ENCODE measurements at regions not wholly inside any gene's neighbourhood (a gene's known extent, or its start where the extent isn't known, plus 50 kb on each side); places are given as distances from the start of the nearest gene placed in this dataset.
"Not testable (repeated sequence)": the region's sequence is repeated elsewhere in the genome, so short reads cannot be mapped to it uniquely, and the experiment has no call there.

DNA sequence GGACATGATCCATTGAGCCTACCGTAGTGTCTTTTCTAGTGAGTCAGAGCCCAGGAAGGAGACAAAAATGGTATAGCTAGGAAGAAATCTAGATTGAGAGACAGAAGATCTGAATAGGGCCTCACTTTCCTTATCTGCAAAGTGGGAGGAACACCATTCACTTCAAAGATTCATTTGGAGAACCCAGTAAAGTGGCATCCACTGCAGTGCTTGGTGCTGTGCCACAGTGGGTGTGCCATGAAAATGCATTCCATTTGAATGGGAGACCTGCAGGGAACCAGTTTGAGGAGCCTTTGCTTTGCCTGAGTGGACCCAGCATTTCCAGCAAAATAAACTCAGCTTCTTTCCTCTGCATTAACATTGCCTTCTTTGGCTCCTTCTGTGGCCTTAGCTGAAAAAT, 470.5 kb upstream of the CADM1 start:
- no peak for DNase-seq (ENCODE audit: low read depth in 4 of 4, low spot score in 2 of 4)

DNA sequence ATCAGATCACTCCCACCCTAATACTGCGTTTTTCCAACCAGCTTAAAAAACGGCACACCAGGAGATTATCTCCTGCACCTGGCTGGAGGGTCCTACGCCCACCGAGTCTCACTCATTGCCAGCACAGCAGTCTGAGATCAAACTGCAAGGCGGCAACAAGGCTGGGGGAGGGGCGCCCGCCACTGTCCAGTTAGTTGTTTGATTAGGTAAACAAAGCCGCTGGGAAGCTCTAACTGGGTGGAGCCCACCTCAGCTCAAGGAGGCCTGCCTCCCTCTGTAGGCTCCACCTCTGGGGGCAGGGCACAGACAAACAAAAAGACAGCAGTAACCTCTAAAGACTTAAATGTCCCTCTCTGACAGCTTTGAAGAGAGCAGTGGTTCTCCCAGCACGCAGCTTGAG, 463.0 kb upstream of the CADM1 start:
- DNase-seq (ENCODE audit: low read depth in 4 of 4, low spot score in 2 of 4) = not testable (repeated sequence)

DNA sequence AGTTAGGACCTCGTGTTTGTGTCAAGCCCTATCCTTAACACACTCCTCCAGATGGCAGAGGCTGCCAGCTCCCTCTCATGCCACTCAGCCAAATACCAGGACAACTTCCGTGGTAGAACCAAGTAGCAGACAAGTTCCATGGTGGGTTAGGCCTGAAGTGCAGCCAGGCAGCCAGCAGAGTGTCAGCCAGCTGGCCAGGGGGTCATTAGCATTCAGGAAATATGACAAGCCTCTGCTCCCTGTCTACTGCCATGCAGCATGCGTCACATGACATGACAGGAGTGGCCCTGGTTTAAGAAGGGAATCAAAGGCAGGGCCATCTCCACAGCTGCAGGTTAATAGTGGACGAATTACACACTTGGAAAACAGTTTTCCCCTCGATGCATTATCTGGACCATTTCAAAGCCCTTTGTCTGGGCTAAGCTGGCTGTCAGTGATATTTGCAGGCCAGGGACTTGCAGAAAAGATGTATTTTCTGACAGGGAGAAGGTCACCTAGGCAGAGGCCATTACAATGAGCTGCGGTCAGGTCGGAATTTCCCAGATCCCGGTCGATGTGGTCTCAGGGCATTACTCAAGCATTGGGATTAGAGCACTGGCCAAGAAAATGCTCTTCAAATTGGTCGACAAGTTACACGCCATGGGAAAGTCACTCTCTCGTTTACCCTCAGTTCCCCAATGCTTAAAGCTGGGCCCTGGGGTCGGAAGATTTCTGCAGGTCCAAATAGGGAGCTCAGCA, 461.7 kb upstream of the CADM1 start:
- no peak for DNase-seq (ENCODE audit: low read depth in 4 of 4, low spot score in 2 of 4)

DNA sequence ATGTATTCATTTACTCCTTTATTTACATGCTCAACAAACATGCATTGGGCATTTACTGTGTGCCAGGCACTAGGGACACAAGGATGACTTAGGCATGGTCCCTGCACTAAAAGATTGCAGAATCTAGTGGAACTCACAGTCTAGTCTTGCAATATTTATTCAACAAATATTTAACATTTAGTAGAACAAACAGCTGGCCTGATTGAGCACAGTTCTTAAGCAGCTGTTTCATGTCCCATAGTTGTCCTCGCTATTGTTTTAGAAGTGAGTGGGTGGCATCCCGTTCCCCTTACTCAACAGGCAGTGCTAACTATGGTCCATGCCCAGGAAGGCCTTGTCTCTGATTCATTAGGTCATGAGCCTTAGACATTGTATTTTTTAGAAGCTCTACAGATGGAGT, 459.9 kb upstream of the CADM1 start:
- DNase-seq (ENCODE audit: low read depth in 4 of 4, low spot score in 2 of 4) = no peak

DNA sequence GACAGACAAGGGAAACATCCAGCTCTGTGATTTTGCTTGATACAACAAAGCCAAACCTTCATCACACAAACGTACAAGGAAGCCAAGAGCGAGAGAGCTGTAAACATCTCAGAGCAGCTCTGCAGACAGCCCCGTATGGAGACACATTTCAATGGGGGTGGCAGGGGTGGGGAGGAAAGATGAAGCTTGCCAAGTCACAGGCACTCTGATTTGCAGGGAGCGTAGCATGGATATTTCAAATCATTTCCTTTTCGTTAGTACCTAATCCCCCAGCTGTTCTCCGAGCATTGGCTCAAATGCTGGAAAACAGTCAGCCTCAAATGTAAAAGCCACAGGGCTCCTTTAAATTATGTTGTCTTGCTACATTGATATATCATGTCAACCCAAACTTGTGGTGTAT, 458.9 kb upstream of the CADM1 start:
- no peak for DNase-seq (ENCODE audit: low read depth in 4 of 4, low spot score in 2 of 4)

DNA sequence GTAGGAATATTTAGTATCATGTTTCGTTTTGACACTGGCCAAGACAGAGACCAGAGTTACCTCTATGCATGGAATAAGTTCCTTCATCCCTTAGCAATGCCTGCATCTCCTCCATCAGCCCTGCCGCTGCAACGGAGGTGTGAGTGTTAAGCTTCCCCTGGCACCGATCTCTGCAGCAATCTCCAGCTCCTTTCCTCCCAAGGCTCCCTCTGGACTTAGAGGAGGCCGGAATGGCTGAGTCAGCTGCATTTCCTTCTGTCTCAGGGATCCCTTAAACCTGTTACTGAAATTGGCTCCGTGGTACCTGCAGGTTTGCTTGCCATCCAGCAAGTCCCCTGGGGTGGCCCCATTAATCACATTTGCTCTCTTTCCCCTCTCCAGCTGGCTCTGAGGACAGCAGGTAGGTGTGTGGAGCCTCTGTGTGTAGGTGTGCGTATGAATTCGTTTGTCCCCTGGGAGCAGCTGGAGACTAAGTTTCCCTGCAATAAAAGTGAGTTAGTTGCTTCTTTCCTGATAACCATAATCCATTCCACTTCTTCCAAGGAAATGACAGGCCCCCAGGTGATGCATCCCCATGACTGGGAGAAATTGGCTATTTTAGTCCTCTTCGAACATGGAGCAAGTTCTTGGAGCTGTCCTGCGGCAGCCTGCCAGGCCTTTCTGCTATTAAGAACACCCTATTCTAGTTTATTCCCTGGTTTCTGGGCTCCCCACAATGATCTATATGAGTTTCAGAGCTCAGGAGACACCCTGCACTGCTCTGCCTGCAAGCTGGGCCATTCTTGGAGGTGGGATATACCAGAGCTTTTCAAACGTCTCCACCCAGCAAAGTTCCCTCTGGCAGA, 457.2 kb upstream of the CADM1 start:
- DNase-seq (ENCODE audit: low read depth in 4 of 4, low spot score in 2 of 4) = no peak

DNA sequence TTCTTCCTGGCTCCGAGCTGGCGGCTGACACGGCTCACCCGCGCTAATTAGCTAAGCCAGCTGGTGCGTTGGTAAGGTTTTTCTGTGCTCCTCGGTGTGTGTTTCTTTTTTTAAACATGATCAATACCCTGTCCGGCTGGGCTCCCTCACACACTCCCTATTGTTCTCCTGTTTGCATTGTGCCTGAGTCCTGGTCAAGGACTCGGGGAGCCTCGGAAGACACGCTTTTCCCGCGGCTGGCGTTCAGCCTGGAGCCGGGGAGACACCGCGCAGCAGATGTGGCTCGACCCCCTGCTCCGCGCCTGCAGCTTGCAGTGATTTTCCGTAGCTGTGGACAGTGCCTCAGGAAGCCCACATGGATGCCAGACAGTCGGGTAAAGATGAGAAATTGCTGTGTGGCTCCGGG, 454.9 kb upstream of the CADM1 start:
- DNase-seq (ENCODE audit: low read depth in 4 of 4, low spot score in 2 of 4) = no peak

DNA sequence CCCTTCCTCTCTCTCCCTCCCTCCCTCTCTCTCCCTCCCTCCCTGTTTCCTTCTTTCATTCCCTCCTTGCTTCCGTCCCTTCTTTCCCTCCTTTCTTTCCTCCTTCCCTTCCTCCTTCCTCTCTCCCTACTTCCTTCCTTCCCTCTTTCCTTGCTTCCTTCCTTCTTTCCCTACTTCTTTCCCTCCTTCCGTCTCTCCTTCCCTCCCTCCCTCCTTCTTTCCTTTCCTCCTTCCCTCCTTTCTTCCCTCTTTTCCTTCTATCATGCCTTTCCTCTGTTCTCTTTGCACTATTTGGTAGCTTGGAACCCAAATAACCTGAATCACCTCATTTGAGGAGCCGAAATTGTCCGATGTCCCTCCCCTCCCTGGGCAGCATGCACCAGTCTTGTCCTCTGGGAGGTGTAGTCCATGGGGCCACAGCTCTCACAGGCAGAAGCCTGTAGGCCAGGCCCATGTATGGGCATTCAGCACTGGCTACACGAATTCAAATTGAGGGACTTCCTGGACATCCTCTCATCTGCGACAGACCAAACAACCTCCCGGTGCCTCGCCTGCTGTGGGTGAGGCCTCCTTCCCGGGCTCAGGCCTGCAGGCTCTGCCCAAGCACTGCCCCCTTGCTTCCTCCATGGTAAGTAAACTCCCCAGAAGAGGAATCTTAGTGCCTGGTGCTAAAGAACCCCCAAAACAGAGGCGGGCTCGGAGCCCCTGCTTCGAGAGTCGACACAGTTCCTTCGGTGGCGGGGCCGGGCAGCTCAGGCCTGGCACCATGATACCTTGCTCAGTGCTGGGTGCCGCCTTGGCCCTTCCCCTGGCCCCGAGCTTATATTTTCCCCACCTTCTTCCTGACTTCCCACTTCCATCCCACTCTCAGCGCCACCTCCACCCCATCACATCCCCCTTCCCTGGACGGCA, 454.1 kb upstream of the CADM1 start:
- no peak for DNase-seq (ENCODE audit: low read depth in 4 of 4, low spot score in 2 of 4)

DNA sequence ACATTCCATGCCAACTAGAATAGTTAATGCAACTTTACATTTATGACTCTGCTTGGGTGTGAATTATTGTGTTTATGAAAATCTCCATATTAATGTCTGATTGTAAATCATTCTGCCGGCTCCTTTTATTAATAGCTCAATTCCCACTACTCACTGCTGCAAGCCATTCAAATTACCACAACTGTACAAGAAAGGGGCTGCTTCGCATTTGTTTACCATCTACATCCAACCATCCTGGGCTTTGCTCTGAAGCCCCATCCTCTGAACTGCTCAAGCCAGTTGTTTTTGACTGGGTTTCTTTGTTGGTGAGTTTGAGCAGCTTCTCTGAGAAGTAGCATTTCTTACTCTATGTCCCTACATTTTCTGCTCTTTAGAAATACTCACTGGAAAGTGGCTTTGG, 451.6 kb upstream of the CADM1 start:
- no peak for DNase-seq (ENCODE audit: low read depth in 4 of 4, low spot score in 2 of 4)

DNA sequence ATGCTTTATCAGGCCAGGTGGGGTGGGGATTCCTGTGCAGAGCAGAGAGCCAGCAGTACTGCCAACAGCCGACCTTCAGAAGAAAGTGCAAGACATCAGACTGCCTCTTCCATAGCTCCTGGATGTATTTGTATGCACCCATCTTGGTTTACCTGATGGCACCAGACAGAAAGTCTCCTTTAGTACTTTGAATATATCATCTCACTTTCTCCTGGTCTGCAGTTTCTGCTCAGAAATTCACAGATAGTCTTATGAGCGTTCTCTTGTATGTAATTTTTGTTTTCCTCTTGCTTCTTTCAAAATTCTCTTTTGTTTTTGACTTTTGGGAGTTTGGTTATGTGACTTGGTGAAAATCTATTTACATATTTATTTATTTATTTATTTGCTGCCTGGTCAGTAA, 446.4 kb upstream of the CADM1 start:
- DNase-seq (ENCODE audit: low read depth in 4 of 4, low spot score in 2 of 4) = no peak

DNA sequence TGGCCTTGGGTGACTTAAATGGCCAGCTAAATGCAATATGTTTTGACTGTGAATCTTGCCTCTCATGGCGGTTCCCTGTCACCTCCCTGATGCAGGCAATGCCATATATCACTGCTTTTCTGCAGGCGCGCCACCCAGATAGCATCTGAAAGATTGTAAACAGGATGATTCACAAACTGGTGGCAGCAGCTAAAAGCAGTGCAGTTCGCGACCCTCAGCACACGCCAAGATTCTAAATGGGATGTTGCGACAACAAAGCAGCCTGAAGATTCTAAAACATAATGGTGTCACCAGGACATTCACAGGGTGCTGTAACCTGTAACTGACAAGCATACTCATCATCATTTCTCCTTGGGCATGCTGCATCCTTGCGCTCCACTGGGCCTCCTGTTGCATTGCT, 440.4 kb upstream of the CADM1 start:
- DNase-seq (ENCODE audit: low read depth in 4 of 4, low spot score in 2 of 4) = no peak

DNA sequence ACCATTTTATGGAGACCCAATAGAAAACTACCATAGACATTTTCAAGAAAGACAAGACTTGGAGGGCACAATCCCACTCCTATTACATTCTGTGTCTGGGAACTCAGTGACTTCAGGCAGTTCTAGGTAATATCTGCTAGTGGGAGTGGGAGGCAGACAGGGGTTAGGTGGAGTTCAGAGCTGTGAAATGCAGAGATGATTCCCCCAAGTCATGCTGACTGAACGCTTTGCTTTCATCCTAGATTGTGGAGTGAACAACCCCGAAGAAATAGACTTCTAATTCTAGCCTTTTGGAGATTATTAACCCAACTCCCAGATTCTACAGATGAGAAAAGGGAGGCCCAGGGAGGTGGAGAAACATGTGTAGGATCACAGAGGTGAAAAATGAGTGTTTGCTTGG, 437.8 kb upstream of the CADM1 start:
- no peak for DNase-seq (ENCODE audit: low read depth in 4 of 4, low spot score in 2 of 4)

DNA sequence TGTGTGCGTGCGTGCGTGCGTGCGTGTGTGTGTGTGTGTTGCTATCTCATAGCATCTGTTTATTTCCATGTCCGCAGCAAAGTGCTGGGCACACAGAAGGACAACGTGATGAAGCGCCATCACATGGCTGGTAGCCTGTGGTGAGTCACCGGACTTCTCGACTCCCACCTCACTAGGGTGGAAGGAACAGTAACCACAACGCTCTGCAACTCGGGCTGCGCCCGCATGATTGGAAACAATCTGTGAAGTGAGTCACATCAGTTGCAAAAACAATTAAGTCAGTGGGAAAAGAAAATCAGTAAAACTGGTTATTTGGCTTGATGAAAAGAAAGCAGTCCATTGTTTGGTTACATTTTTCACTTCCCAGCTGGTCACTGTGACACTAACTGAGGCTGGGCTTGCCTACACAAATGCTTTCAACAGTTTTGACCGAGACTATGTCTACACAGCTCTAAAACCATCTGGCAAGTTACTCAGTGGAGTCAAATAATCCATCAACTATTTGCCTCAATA, 437.3 kb upstream of the CADM1 start:
- DNase-seq (ENCODE audit: low read depth in 4 of 4, low spot score in 2 of 4) = no peak

DNA sequence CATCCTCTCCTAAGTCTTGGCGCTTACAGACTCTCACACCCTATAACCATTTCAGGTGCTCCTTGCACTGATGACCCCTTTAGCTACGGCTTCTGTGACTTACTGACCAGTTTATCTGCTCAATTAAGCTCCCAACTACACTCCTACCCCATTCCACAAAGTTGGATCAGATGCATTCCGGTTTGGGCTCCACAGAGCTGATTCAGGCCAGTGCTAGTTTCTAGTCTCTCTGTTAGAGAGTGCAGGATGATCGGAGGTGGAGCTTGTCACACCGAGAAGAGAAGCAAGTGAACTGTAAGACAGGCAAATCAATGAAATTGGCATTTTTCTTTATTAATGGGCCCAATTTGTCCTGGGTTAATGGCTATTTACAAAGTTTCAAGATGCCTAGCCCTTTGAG, 436.8 kb upstream of the CADM1 start:
- DNase-seq (ENCODE audit: low read depth in 4 of 4, low spot score in 2 of 4) = no peak

DNA sequence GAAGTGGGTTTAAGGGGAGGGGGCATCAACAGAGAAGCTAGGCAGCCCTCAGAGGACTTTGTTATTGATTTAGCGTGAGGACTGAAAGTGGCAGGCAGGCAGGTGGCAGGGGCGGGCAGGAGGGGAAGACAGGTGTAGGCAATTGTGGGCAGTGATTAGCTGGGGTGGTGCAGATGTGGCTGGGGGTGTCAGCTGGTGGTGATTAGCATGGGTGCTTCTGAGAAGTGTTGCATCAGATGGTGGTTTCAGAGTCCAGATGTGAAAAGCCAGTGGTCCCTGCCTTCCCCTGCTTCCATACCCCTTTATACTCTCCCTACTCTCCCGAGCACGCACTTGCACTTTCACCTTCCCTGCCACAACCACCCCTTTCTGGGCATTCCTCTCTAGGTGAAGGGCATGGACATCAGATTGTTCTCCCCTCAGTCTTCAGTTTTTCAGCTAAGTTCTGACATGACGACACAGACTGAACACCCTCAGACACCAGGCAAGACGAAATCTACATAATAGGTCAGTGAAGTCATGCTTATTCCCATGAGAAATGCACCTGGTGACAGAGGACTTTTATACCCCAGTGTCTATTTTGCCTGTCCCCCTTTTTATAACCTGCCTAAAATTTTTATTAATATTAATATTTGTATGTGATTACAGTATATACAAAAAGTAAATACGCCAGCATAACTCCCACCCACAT, 435.7 kb upstream of the CADM1 start:
- no peak for DNase-seq (ENCODE audit: low read depth in 4 of 4, low spot score in 2 of 4)

DNA sequence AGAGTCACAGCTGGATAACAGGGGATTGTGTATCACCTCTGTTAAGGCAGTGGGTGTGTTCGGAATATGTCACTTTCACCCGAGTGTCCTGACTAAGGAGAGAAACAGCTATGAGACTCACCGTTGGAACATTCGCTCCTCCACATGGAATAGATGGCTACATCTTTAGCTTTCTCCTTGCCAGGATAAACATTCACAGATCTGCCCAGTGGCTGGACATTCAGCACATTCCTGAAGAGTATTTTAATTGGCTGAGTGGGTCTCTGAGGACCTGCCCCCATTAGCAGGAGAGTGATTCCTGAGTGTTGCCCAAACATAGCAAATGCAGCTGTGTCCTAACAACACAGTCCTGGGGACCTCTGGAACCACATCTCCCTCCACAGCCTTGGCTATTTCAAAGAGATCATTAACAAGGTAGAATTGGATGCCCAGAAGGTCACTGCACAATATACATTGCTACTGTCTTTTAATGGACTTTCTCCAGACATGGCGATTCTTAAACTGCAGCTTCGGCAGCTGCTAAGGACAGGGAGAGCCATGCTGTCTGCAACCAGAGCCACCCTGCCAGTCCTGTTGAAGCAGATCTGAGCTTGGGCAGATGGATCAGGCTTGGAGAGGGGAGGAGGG, 435.0 kb upstream of the CADM1 start:
- DNase-seq (ENCODE audit: low read depth in 4 of 4, low spot score in 2 of 4) = no peak

DNA sequence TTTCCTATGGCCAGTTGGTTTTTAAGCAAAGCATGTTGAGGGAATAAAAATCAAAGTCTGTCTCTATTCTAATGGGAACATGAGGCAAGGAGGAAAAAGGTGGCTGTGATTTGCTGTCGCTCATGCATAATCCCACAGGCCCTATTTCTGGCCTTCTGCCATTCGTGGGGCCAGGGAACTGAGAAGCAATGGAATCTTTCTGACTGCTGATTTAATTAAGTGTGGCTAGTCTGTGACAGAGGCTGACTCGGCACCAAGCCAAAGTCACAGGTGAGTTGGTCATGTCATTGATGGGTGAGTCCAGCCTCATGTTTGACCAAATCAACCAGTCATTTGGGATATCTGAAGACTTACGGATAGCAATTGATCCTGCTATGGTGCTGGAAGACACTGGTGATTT, 429.3 kb upstream of the CADM1 start:
- no peak for DNase-seq (ENCODE audit: low read depth in 4 of 4, low spot score in 2 of 4)

DNA sequence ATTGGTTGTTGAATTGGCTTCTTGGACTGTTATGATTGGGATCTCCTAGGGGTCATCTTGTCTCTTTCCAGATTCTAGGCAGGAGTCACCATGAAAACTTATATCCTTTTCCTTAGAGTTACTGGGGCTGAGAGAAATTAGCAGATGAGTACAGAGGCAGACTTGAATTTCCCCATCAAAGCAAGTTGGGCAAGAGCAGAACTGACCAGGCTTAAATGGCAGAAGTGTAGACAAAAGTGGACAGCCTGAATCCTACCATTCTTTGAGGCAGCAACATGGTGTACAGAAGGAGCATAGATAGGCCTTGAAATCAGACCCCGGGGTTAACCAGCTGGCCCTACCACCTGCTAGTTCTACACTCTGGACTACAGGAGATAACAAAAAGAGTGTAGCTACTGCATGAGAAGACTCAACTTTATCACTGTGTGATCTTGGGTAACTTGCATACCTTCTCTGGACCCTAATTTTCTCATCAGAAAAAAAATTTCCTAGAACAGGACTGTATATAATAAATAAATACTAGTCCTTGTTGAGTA, 427.4 kb upstream of the CADM1 start:
- DNase-seq (ENCODE audit: low read depth in 4 of 4, low spot score in 2 of 4) = no peak

DNA sequence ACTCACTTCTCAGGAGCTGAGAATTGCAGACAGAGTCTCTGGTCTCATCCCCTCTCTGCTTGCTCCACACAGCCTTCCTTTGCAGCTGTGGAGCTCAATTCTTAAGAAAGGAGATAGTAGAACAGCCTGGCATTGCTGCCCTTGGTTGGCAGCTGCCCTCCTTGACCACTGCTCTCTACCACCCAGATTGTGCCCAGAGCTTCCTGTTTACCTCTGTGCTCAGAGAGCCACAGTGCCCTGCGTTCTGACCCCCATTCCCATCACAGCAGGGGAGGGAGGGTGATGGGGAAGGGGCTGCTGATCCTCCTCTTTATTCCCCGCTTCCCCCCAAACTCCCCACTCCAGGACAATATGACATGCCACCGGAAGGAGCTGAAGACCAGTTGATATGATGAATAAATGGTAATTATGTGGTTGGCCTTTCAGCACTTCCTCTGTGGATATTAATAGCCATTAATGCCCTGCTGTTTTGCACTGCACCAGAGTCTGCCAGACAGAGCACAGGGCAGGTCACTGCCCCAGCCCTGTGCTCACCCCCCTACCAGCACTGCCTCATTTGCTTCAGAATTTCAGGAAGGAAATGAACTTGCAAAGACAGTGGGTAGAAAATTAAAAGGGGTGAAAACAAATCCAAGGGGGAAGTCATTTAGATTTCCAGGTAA, 426.8 kb upstream of the CADM1 start:
- DNase-seq (ENCODE audit: low read depth in 4 of 4, low spot score in 2 of 4) = no peak
